OCI-LY7 (cell line): ENCODE measurements at regions not wholly inside any gene's neighbourhood (a gene's known extent, or its start where the extent isn't known, plus 50 kb on each side); places are given as distances from the start of the nearest gene placed in this dataset.

Experiments
- BruUV-seq: library from RNA; stranded (reverse); fragments of 400-500 nt; replicated peaks from 2 replicates; lab custom pipeline; 2021; lab: Mats Ljungman, UMichigan
- CTCF ChIA-PET: fragments of 300-600 bp; sonication (Branson Sonifier 250); formaldehyde crosslinking; loops from one replicate; lab custom pipeline; 2022; ENCODE audit warnings: antibody characterized with exemption; ENCODE audit not compliant: unreplicated experiment; lab: Charles Lee
- POLR2A ChIA-PET: fragments of 300-600 bp; sonication (Branson Sonifier 250); formaldehyde crosslinking; loops from one replicate; lab custom pipeline; 2022; ENCODE audit warnings: antibody characterized with exemption; lab: Charles Lee
- DNase-seq: peaks from one replicate; pipeline ENCODE4 v3.0.0-alpha.2; 2015; ENCODE audit warnings: low spot score
- H2AFZ ChIP-seq: fragments of 200-600 bp; sonication (generic), shearing (Covaris generic); 2 replicates; pipeline ENCODE4 v1.6.1; 2014; ENCODE audit warnings: mild to moderate bottlenecking, antibody characterized with exemption, low read length, moderate library complexity
- H3K27ac ChIP-seq: fragments of 200-600 bp; sonication (generic); 2 replicates; pipeline ENCODE4 v1.5.1; 2014; ENCODE audit warnings: mixed run types, low read depth, mild to moderate bottlenecking, moderate library complexity, low read length, inconsistent platforms; ENCODE audit not compliant: poor library complexity, severe bottlenecking
- H3K36me3 ChIP-seq: fragments of 200-600 bp; sonication (generic); 2 replicates; pipeline ENCODE4 v1.6.1; 2014; ENCODE audit warnings: mild to moderate bottlenecking, antibody characterized with exemption, low read length, moderate library complexity, mixed read lengths; ENCODE audit not compliant: insufficient read depth
- H3K4me1 ChIP-seq: fragments of 200-600 bp; sonication (generic); 2 replicates; pipeline ENCODE4 v1.5.1; 2014; ENCODE audit warnings: mild to moderate bottlenecking, low read length; ENCODE audit not compliant: insufficient read depth, poor library complexity, severe bottlenecking
- H3K4me2 ChIP-seq: fragments of 200-600 bp; sonication (generic); 2 replicates; pipeline ENCODE4 v1.6.1; 2014; ENCODE audit warnings: mild to moderate bottlenecking, low read length
- H3K4me3 ChIP-seq: fragments of 200-600 bp; sonication (generic); 2 replicates; pipeline ENCODE4 v1.5.1; 2014; ENCODE audit warnings: mild to moderate bottlenecking, low read depth, low read length; ENCODE audit not compliant: poor library complexity, severe bottlenecking
- H3K79me2 ChIP-seq: fragments of 200-600 bp; sonication (generic); 2 replicates; pipeline ENCODE4 v1.6.1; 2016; ENCODE audit warnings: low read depth, mild to moderate bottlenecking, low read length, moderate library complexity, mixed read lengths; ENCODE audit not compliant: insufficient read depth
- H3K9me2 ChIP-seq: fragments of 200-600 bp; sonication (generic); 2 replicates; pipeline ENCODE4 v1.6.1; 2016; ENCODE audit warnings: mild to moderate bottlenecking, low read length, mixed read lengths; ENCODE audit not compliant: insufficient read depth
- H3K9me3 ChIP-seq: fragments of 200-600 bp; sonication (generic); 2 replicates; pipeline ENCODE4 v1.6.1; 2014; ENCODE audit warnings: mild to moderate bottlenecking, mixed run types, low read length, mixed read lengths
- H4K20me1 ChIP-seq: fragments of 200-600 bp; sonication (generic); 2 replicates; pipeline ENCODE4 v1.6.1; 2014; ENCODE audit warnings: mild to moderate bottlenecking, antibody characterized with exemption, low read length, moderate library complexity, mixed read lengths; ENCODE audit not compliant: insufficient read depth
- EZH2phosphoT487 ChIP-seq: fragments of 200-600 bp; sonication (generic); IDR thresholded peaks from 2 replicates; pipeline ENCODE4 v1.6.1; 2018; ENCODE audit warnings: low read depth, borderline replicate concordance, mild to moderate bottlenecking, mixed run types, antibody characterized with exemption, low read length, moderate library complexity, mixed read lengths
- intact Hi-C: fragments of 100-400 bp; cut with micrococcal nuclease; formaldehyde crosslinking; loops from one replicate; pipeline ENCODE4 v1.10.0; 2022; ENCODE audit not compliant: unreplicated experiment
- TF ChIP-seq, protein P1 (sequence below): fragments of 200-600 bp; sonication (generic); conservative IDR thresholded peaks from 2 replicates; pipeline ENCODE4 v1.5.1; 2014; ENCODE audit warnings: mild to moderate bottlenecking, antibody characterized with exemption, low read length, moderate library complexity, mixed read lengths

DNA sequence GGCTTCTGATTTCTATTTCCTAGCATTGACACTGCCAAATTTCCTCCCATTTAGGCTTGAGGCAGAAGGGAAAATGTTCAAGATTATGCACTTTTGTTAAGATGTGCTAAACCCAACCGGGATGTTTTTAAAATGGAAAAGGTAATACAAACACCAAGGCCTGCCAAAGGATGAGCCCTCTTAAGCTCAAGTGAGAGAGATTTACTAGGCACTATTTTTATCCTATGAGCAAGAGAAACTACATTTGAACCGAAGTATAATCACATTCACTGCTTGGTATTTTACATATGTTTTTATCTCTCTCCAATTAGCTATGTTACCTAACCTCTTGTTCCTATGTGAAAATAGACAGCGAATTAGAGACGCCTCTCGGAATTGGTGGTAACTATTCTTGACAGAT, 295.8 kb downstream of the GABRB3 start:
- Histone ChIP-seq H3K79me2 (no peaks in the 10 kb centered on the region), H3K4me2 (no peak overlapping the region), H4K20me1 (no peaks in the 10 kb centered on the region), H3K36me3 (no peaks in the 10 kb centered on the region), H3K27ac (no peak overlapping the region), H3K4me3 (no peak overlapping the region), H3K4me1 (no peaks in the 10 kb centered on the region), H3K9me3 (0 out of 2 replicates have a peak, but pooled peaks cover 7% of the 10 kb centered on the region), H2AFZ (no peak overlapping the region), H3K9me2 (no peaks in the 10 kb centered on the region)
- CTCF ChIA-PET, result no interaction called here
- intact Hi-C loops, result no loop called here
- no TSS peak for BruUV-seq
- no peak for TF ChIP-seq EZH2phosphoT487
- TF ChIP-seq, protein P1, sequence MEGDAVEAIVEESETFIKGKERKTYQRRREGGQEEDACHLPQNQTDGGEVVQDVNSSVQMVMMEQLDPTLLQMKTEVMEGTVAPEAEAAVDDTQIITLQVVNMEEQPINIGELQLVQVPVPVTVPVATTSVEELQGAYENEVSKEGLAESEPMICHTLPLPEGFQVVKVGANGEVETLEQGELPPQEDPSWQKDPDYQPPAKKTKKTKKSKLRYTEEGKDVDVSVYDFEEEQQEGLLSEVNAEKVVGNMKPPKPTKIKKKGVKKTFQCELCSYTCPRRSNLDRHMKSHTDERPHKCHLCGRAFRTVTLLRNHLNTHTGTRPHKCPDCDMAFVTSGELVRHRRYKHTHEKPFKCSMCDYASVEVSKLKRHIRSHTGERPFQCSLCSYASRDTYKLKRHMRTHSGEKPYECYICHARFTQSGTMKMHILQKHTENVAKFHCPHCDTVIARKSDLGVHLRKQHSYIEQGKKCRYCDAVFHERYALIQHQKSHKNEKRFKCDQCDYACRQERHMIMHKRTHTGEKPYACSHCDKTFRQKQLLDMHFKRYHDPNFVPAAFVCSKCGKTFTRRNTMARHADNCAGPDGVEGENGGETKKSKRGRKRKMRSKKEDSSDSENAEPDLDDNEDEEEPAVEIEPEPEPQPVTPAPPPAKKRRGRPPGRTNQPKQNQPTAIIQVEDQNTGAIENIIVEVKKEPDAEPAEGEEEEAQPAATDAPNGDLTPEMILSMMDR, result no peak
- POLR2A ChIA-PET, result no interaction called here
- no peak for DNase-seq

DNA sequence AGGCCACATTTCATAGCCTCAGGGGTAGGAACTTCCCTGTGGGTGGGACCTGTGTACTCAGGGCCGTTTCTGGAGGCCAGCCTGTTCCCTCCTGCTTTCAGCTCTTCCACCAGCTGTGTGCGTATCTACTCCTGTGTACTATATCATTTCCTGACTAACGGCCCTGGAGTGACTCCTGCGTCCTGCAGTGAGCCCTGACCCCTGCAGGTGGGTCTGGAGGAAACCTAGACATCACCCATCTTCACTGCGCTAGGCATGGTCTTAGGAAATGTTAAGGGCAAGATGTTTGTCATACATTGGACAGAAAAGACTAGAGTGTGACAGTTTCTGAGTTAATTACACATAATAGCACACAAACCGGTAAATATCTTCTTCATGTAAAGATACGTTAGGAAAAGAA, 297.3 kb downstream of the GABRB3 start:
- Histone ChIP-seq H3K4me2 (no peak overlapping the region), H3K9me2 (no peaks in the 10 kb centered on the region), H3K4me3 (no peak overlapping the region), H3K27ac (no peak overlapping the region), H3K79me2 (no peaks in the 10 kb centered on the region), H2AFZ (no peak overlapping the region), H3K9me3 (0 out of 2 replicates have a peak, but pooled peaks cover 7% of the 10 kb centered on the region), H3K4me1 (no peaks in the 10 kb centered on the region), H4K20me1 (no peaks in the 10 kb centered on the region), H3K36me3 (no peaks in the 10 kb centered on the region)
- no peak for DNase-seq
- ChIA-PET POLR2A (no interaction called here), CTCF (no interaction called here)
- no peak for TF ChIP-seq EZH2phosphoT487
- TF ChIP-seq, protein P1, result no peak
- BruUV-seq, result no TSS peak
- intact Hi-C loops, result no loop called here

DNA sequence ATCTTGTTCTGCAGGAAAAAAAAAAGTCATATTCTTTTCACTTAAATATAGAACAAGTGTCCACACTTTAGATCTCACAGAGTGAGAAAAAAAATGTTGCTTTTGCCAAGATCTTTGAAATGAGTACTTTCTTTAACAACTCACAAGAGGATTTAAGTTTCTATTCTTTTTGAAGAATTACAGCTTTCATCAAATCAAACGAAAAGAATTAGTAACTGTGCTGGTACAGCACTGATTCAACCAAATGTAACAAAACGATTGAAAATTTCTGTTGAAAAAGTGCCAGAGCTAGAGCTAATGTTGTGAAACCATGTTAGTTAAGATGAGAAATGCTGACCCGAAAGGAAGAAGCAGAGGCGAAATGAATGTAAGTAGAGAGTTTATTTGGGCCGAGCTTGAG, 300.2 kb downstream of the GABRB3 start:
- Histone ChIP-seq H3K9me2 (no peaks in the 10 kb centered on the region), H4K20me1 (no peaks in the 10 kb centered on the region), H2AFZ (no peak overlapping the region), H3K9me3 (0 out of 2 replicates have a peak, but pooled peaks cover 7% of the 10 kb centered on the region), H3K4me3 (no peak overlapping the region), H3K79me2 (no peaks in the 10 kb centered on the region), H3K36me3 (no peaks in the 10 kb centered on the region), H3K4me2 (no peak overlapping the region), H3K27ac (no peak overlapping the region), H3K4me1 (no peaks in the 10 kb centered on the region)
- no TSS peak for BruUV-seq
- ChIA-PET POLR2A (no interaction called here), CTCF (no interaction called here)
- TF ChIP-seq, protein P1, result no peak
- TF ChIP-seq EZH2phosphoT487, result no peak
- DNase-seq, result no peak
- intact Hi-C loops, result no loop called here
